ENCODE measurements at regions not wholly inside any gene's neighbourhood (a gene's known extent, or its start where the extent isn't known, plus 50 kb on each side); places are given as distances from the start of the nearest gene placed in this dataset.

DNA sequence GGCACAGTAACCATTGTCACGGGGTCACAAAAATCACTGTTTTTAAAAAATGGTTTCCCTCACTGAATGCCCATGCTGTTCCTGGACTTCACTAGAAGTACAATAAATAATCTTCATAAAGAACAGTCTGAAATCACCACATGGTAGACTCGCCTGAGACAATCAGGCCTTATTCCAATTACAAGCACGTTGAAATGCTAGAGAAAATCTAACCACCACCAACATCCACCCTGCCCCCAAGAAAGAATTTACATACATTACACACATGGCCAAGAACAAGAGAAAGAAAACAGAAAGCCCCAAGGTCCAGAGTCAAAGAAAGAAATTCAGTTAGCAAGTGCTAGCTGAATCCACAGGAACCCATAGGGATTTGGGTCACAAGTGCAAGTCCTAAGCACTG, 107.0 kb upstream of the ERG start:
- TF ChIP-seq, protein P1, sequence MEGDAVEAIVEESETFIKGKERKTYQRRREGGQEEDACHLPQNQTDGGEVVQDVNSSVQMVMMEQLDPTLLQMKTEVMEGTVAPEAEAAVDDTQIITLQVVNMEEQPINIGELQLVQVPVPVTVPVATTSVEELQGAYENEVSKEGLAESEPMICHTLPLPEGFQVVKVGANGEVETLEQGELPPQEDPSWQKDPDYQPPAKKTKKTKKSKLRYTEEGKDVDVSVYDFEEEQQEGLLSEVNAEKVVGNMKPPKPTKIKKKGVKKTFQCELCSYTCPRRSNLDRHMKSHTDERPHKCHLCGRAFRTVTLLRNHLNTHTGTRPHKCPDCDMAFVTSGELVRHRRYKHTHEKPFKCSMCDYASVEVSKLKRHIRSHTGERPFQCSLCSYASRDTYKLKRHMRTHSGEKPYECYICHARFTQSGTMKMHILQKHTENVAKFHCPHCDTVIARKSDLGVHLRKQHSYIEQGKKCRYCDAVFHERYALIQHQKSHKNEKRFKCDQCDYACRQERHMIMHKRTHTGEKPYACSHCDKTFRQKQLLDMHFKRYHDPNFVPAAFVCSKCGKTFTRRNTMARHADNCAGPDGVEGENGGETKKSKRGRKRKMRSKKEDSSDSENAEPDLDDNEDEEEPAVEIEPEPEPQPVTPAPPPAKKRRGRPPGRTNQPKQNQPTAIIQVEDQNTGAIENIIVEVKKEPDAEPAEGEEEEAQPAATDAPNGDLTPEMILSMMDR (IDR thresholded peaks at IDR 0.05), result no peak
- TF ChIP-seq EZH2 (IDR thresholded peaks at IDR 0.05), result no peak
- TF ChIP-seq EZH2phosphoT487 (IDR thresholded peaks at IDR 0.05), result no peak
